Endothelial cell of umbilical vein (primary cell): ENCODE measurements at regions not wholly inside any gene's neighbourhood (a gene's known extent, or its start where the extent isn't known, plus 50 kb on each side); places are given as distances from the start of the nearest gene placed in this dataset.

Experiments used
- BruUV-seq: library from RNA; stranded (reverse); fragments of 400-500 nt; replicated peaks from 2 replicates; lab custom pipeline; 2021; lab: Mats Ljungman, UMichigan
- CTCF ChIA-PET: fragments of 300-600, 350-600 bp; sonication (Branson Sonifier 250); formaldehyde crosslinking; loops from one replicate; lab custom pipeline; 2021; ENCODE audit warnings: antibody characterized with exemption, inconsistent platforms; lab: Charles Lee
- POLR2A ChIA-PET: fragments of 300-600, 350-600 bp; sonication (Branson Sonifier 250); formaldehyde crosslinking; loops from one replicate; lab custom pipeline; 2021; ENCODE audit warnings: antibody characterized with exemption, inconsistent platforms; lab: Charles Lee
- DNase-seq: peaks from one replicate; pipeline ENCODE4 v3.0.0-alpha.2; 2011; ENCODE audit warnings: low read depth, low spot score
- FAIRE-seq: peaks from 2 replicates; lab custom pipeline; 2011; peaks lifted over from hg19 to GRCh38; lab: Jason Lieb, UNC
- H2AFZ ChIP-seq: 2 replicates; pipeline ENCODE4 v1.6.0; 2012; ENCODE audit warnings: low read depth, low read length, control low read depth, inconsistent platforms
- H3K27ac ChIP-seq: 2 replicates; pipeline ENCODE4 v1.5.1; 2011; ENCODE audit warnings: low read depth, mild to moderate bottlenecking, control low read depth, low read length, moderate library complexity; ENCODE audit not compliant: insufficient read depth
- H3K27me3 ChIP-seq, 2 experiments: 2 replicates each; pipeline versions ENCODE4 v1.6.0 to v1.6.1; 2011; ENCODE audit warnings: low read length in 2 of 2, mixed read lengths in 1 of 2; ENCODE audit not compliant: control insufficient read depth in 2 of 2, insufficient read depth in 2 of 2
- H3K36me3 ChIP-seq, 2 experiments: 2 replicates in 1 of 2; 3 replicates in 1 of 2; pipeline ENCODE4 v1.5.1; 2011; ENCODE audit warnings: low read length in 2 of 2, mild to moderate bottlenecking in 1 of 2, moderate library complexity in 1 of 2; ENCODE audit not compliant: control insufficient read depth in 2 of 2, insufficient read depth in 2 of 2; ENCODE audit errors: extremely low read depth in 1 of 2
- H3K4me1 ChIP-seq: 3 replicates; pipeline ENCODE4 v1.5.1; 2011; ENCODE audit warnings: mild to moderate bottlenecking, low read length; ENCODE audit not compliant: control insufficient read depth, insufficient read depth; ENCODE audit errors: extremely low read depth
- H3K4me2 ChIP-seq: 2 replicates; pipeline ENCODE4 v1.6.1; 2011; ENCODE audit warnings: low read length, control low read depth, mixed read lengths; ENCODE audit not compliant: insufficient read depth
- H3K4me3 ChIP-seq, 3 experiments: fragments of 200-600 bp in 1 of 3; sonication (generic), shearing (Covaris generic) in 1 of 3; replicated peaks in 1 of 3; 2 replicates each; pipeline ENCODE4 v1.5.1; 2011 to 2016; ENCODE audit warnings: control low read depth in 3 of 3, low read length in 3 of 3, mild to moderate bottlenecking in 2 of 3, inconsistent platforms in 1 of 3, low read depth in 1 of 3, moderate library complexity in 1 of 3; ENCODE audit not compliant: insufficient read depth in 1 of 3
- H3K79me2 ChIP-seq: 2 replicates; pipeline ENCODE4 v1.6.0; 2012; ENCODE audit warnings: low read length, inconsistent platforms; ENCODE audit not compliant: control insufficient read depth, insufficient read depth
- H3K9ac ChIP-seq: replicated peaks from 2 replicates; pipeline ENCODE3; 2011; ENCODE audit warnings: low read length, control low read depth; ENCODE audit not compliant: insufficient read depth; ENCODE audit errors: extremely low read depth
- H3K9me1 ChIP-seq: replicated peaks from 3 replicates; pipeline ENCODE4 v1.6.0; 2011; ENCODE audit warnings: mild to moderate bottlenecking, low read length; ENCODE audit not compliant: control insufficient read depth, insufficient read depth; ENCODE audit errors: extremely low read depth
- H3K9me3 ChIP-seq: replicated peaks from 2 replicates; pipeline ENCODE4 v1.5.1; 2012; ENCODE audit warnings: low read length, inconsistent platforms; ENCODE audit not compliant: control insufficient read depth, insufficient read depth
- H4K20me1 ChIP-seq: replicated peaks from 2 replicates; pipeline ENCODE3; 2011; ENCODE audit warnings: mild to moderate bottlenecking, low read length; ENCODE audit not compliant: control insufficient read depth, insufficient read depth; ENCODE audit errors: extremely low read depth
- EZH2 ChIP-seq: IDR thresholded peaks from 2 replicates; pipeline ENCODE4 v1.6.1; 2012; ENCODE audit warnings: borderline replicate concordance, low read depth, mild to moderate bottlenecking, moderate library complexity, low read length, inconsistent platforms; ENCODE audit not compliant: severe bottlenecking
- FOS ChIP-seq: IDR thresholded peaks from 2 replicates; pipeline ENCODE4 v1.6.1; 2011; ENCODE audit warnings: mild to moderate bottlenecking, low read length, moderate library complexity, borderline replicate concordance; ENCODE audit not compliant: insufficient read depth
- GATA2 ChIP-seq: IDR thresholded peaks from 2 replicates; pipeline ENCODE4 v1.7.0; 2011; ENCODE audit warnings: low read depth, mild to moderate bottlenecking, moderate library complexity, mixed read lengths, low read length; ENCODE audit not compliant: insufficient read length, insufficient read depth
- JUN ChIP-seq: IDR thresholded peaks from 2 replicates; pipeline ENCODE4 v1.6.1; 2011; ENCODE audit warnings: borderline replicate concordance, low read depth; ENCODE audit not compliant: insufficient read length, insufficient read depth
- MAX ChIP-seq: IDR thresholded peaks from 2 replicates; pipeline ENCODE4 v1.6.1; 2011; ENCODE audit not compliant: insufficient read depth, insufficient read length
- MYC ChIP-seq: IDR thresholded peaks from one replicate; pipeline ENCODE4 v1.6.1; 2011; ENCODE audit warnings: mild to moderate bottlenecking, low read depth, low read length
- POLR2A ChIP-seq: IDR thresholded peaks from 2 replicates; pipeline ENCODE4 v1.6.1; 2012; ENCODE audit warnings: low read depth, mild to moderate bottlenecking, control low read depth, low read length
- POLR2AphosphoS5 ChIP-seq: IDR thresholded peaks from 2 replicates; pipeline ENCODE4 v1.6.1; 2012; ENCODE audit warnings: low read depth, mild to moderate bottlenecking, control low read depth, low read length, moderate library complexity; ENCODE audit not compliant: insufficient read depth
- dilution Hi-C: fragments of 300-500 bp; cut with MboI; formaldehyde crosslinking; loops from one replicate; pipeline ENCODE4 v1.15.0; 2019; ENCODE audit warnings: low sequenced_read_pairs; ENCODE audit not compliant: extremely low pct_ligation_motif_present
- intact Hi-C: fragments of 100-400 bp; cut with micrococcal nuclease; formaldehyde crosslinking; loops from one replicate; pipeline ENCODE4 v1.10.0; 2022
- TF ChIP-seq, protein P1 (sequence below), 2 donors: IDR thresholded peaks; 1 replicate in 1 of 2; 2 replicates in 1 of 2; pipeline ENCODE4 v1.5.1; 2011; ENCODE audit warnings: low read length in 2 of 2, mild to moderate bottlenecking in 2 of 2, moderate library complexity in 2 of 2, control low read depth in 1 of 2, inconsistent platforms in 1 of 2, low read depth in 1 of 2; ENCODE audit not compliant: insufficient read depth in 1 of 2; ENCODE audit errors: extremely low read depth in 1 of 2

DNA sequence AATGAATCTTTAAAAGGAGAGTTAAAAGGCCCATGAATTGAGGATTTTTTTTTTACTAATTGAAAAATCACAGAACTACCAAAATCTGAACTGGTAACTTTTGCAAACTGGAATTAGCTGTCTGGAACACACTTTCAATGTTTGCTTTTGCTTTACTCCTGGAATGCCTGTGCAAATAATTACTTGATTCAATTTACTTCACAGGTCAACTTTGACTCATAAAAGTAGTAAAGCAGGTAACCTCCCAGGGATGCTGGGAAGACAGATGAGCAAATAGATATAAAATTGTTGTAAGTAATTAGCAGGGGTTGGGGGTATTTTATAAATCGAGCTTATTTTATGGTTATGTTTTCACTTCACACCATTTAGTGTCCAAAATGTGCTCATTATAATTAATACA, 398.3 kb upstream of the HNRNPA3 start:
- dilution Hi-C loops (no loop called here), intact Hi-C loops (loop anchor here (1.0 to 10.0 kb wide), 5 partner anchors 161 to 698 kb away; partner anchors contain the start of gene HOXD10)
- H3K27me3 ChIP-seq, result peaks cover 0 to 9% of the 10 kb centered on the region in 2 experiments
- H2AFZ ChIP-seq, result no peak overlapping the region
- no TSS peak for BruUV-seq
- no peaks in the 10 kb centered on the region for H3K9me3 ChIP-seq
- no peak overlapping the region for H3K4me2 ChIP-seq
- CTCF ChIA-PET, result interaction anchor here (0.5 to 5.0 kb wide), 47 partner anchors 9 to 1563 kb away, joined by 3 to 95 read pairs (median 4); partner anchors contain the start of genes HOXD8 and HOXD9
- no peaks in the 10 kb centered on the region for H3K4me1 ChIP-seq
- H3K27ac ChIP-seq, result no peak overlapping the region
- no peak overlapping the region for H3K9ac ChIP-seq
- H3K9me1 ChIP-seq, result no peaks in the 10 kb centered on the region
- H3K36me3 ChIP-seq, result no peaks in the 10 kb centered on the region
- DNase-seq (no peak), FAIRE-seq (no peak)
- H3K79me2 ChIP-seq, result no peaks in the 10 kb centered on the region
- no peak overlapping the region for H3K4me3 ChIP-seq
- TF ChIP-seq EZH2, result no peak
- no peak for TF ChIP-seq MYC
- no peak for TF ChIP-seq POLR2AphosphoS5
- TF ChIP-seq FOS, result no peak
- TF ChIP-seq GATA2, result no peak
- no peak for TF ChIP-seq POLR2A
- no peak for TF ChIP-seq MAX
- TF ChIP-seq, protein P1, sequence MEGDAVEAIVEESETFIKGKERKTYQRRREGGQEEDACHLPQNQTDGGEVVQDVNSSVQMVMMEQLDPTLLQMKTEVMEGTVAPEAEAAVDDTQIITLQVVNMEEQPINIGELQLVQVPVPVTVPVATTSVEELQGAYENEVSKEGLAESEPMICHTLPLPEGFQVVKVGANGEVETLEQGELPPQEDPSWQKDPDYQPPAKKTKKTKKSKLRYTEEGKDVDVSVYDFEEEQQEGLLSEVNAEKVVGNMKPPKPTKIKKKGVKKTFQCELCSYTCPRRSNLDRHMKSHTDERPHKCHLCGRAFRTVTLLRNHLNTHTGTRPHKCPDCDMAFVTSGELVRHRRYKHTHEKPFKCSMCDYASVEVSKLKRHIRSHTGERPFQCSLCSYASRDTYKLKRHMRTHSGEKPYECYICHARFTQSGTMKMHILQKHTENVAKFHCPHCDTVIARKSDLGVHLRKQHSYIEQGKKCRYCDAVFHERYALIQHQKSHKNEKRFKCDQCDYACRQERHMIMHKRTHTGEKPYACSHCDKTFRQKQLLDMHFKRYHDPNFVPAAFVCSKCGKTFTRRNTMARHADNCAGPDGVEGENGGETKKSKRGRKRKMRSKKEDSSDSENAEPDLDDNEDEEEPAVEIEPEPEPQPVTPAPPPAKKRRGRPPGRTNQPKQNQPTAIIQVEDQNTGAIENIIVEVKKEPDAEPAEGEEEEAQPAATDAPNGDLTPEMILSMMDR (IDR thresholded peaks at IDR 0.05; ENCODE audit: extremely low read depth in 1 of 2, insufficient read depth in 1 of 2, low read depth in 1 of 2, low read length in 2 of 2), result no peak
- no peak for TF ChIP-seq JUN
- H4K20me1 ChIP-seq, result no peaks in the 10 kb centered on the region
- POLR2A ChIA-PET, result no interaction called here
